Endothelial cell of umbilical vein (primary cell): ENCODE measurements at regions not wholly inside any gene's neighbourhood (a gene's known extent, or its start where the extent isn't known, plus 50 kb on each side); places are given as distances from the start of the nearest gene placed in this dataset.

Experiments used
- BruUV-seq: library from RNA; stranded (reverse); fragments of 400-500 nt; replicated peaks from 2 replicates; lab custom pipeline; 2021; lab: Mats Ljungman, UMichigan
- CTCF ChIA-PET: fragments of 300-600, 350-600 bp; sonication (Branson Sonifier 250); formaldehyde crosslinking; loops from one replicate; lab custom pipeline; 2021; ENCODE audit warnings: antibody characterized with exemption, inconsistent platforms; lab: Charles Lee
- POLR2A ChIA-PET: fragments of 300-600, 350-600 bp; sonication (Branson Sonifier 250); formaldehyde crosslinking; loops from one replicate; lab custom pipeline; 2021; ENCODE audit warnings: antibody characterized with exemption, inconsistent platforms; lab: Charles Lee
- DNase-seq: peaks from one replicate; pipeline ENCODE4 v3.0.0-alpha.2; 2011; ENCODE audit warnings: low read depth, low spot score
- FAIRE-seq: peaks from 2 replicates; lab custom pipeline; 2011; peaks lifted over from hg19 to GRCh38; lab: Jason Lieb, UNC
- H2AFZ ChIP-seq: 2 replicates; pipeline ENCODE4 v1.6.0; 2012; ENCODE audit warnings: low read depth, low read length, control low read depth, inconsistent platforms
- H3K27ac ChIP-seq: 2 replicates; pipeline ENCODE4 v1.5.1; 2011; ENCODE audit warnings: low read depth, mild to moderate bottlenecking, control low read depth, low read length, moderate library complexity; ENCODE audit not compliant: insufficient read depth
- H3K27me3 ChIP-seq, 2 experiments: 2 replicates each; pipeline versions ENCODE4 v1.6.0 to v1.6.1; 2011; ENCODE audit warnings: low read length in 2 of 2, mixed read lengths in 1 of 2; ENCODE audit not compliant: control insufficient read depth in 2 of 2, insufficient read depth in 2 of 2
- H3K36me3 ChIP-seq, 2 experiments: 2 replicates in 1 of 2; 3 replicates in 1 of 2; pipeline ENCODE4 v1.5.1; 2011; ENCODE audit warnings: low read length in 2 of 2, mild to moderate bottlenecking in 1 of 2, moderate library complexity in 1 of 2; ENCODE audit not compliant: control insufficient read depth in 2 of 2, insufficient read depth in 2 of 2; ENCODE audit errors: extremely low read depth in 1 of 2
- H3K4me1 ChIP-seq: 3 replicates; pipeline ENCODE4 v1.5.1; 2011; ENCODE audit warnings: mild to moderate bottlenecking, low read length; ENCODE audit not compliant: control insufficient read depth, insufficient read depth; ENCODE audit errors: extremely low read depth
- H3K4me2 ChIP-seq: 2 replicates; pipeline ENCODE4 v1.6.1; 2011; ENCODE audit warnings: low read length, control low read depth, mixed read lengths; ENCODE audit not compliant: insufficient read depth
- H3K4me3 ChIP-seq, 3 experiments: fragments of 200-600 bp in 1 of 3; sonication (generic), shearing (Covaris generic) in 1 of 3; replicated peaks in 1 of 3; 2 replicates each; pipeline ENCODE4 v1.5.1; 2011 to 2016; ENCODE audit warnings: control low read depth in 3 of 3, low read length in 3 of 3, mild to moderate bottlenecking in 2 of 3, inconsistent platforms in 1 of 3, low read depth in 1 of 3, moderate library complexity in 1 of 3; ENCODE audit not compliant: insufficient read depth in 1 of 3
- H3K79me2 ChIP-seq: 2 replicates; pipeline ENCODE4 v1.6.0; 2012; ENCODE audit warnings: low read length, inconsistent platforms; ENCODE audit not compliant: control insufficient read depth, insufficient read depth
- H3K9ac ChIP-seq: replicated peaks from 2 replicates; pipeline ENCODE3; 2011; ENCODE audit warnings: low read length, control low read depth; ENCODE audit not compliant: insufficient read depth; ENCODE audit errors: extremely low read depth
- H3K9me1 ChIP-seq: replicated peaks from 3 replicates; pipeline ENCODE4 v1.6.0; 2011; ENCODE audit warnings: mild to moderate bottlenecking, low read length; ENCODE audit not compliant: control insufficient read depth, insufficient read depth; ENCODE audit errors: extremely low read depth
- H3K9me3 ChIP-seq: replicated peaks from 2 replicates; pipeline ENCODE4 v1.5.1; 2012; ENCODE audit warnings: low read length, inconsistent platforms; ENCODE audit not compliant: control insufficient read depth, insufficient read depth
- H4K20me1 ChIP-seq: replicated peaks from 2 replicates; pipeline ENCODE3; 2011; ENCODE audit warnings: mild to moderate bottlenecking, low read length; ENCODE audit not compliant: control insufficient read depth, insufficient read depth; ENCODE audit errors: extremely low read depth
- CTCF ChIP-seq, 2 donors: IDR thresholded peaks; 1 replicate in 1 of 2; 2 replicates in 1 of 2; pipeline ENCODE4 v1.5.1; 2011; ENCODE audit warnings: low read length in 2 of 2, mild to moderate bottlenecking in 2 of 2, moderate library complexity in 2 of 2, control low read depth in 1 of 2, inconsistent platforms in 1 of 2, low read depth in 1 of 2; ENCODE audit not compliant: insufficient read depth in 1 of 2; ENCODE audit errors: extremely low read depth in 1 of 2
- EZH2 ChIP-seq: IDR thresholded peaks from 2 replicates; pipeline ENCODE4 v1.6.1; 2012; ENCODE audit warnings: borderline replicate concordance, low read depth, mild to moderate bottlenecking, moderate library complexity, low read length, inconsistent platforms; ENCODE audit not compliant: severe bottlenecking
- FOS ChIP-seq: IDR thresholded peaks from 2 replicates; pipeline ENCODE4 v1.6.1; 2011; ENCODE audit warnings: mild to moderate bottlenecking, low read length, moderate library complexity, borderline replicate concordance; ENCODE audit not compliant: insufficient read depth
- GATA2 ChIP-seq: IDR thresholded peaks from 2 replicates; pipeline ENCODE4 v1.7.0; 2011; ENCODE audit warnings: low read depth, mild to moderate bottlenecking, moderate library complexity, mixed read lengths, low read length; ENCODE audit not compliant: insufficient read length, insufficient read depth
- JUN ChIP-seq: IDR thresholded peaks from 2 replicates; pipeline ENCODE4 v1.6.1; 2011; ENCODE audit warnings: borderline replicate concordance, low read depth; ENCODE audit not compliant: insufficient read length, insufficient read depth
- MAX ChIP-seq: IDR thresholded peaks from 2 replicates; pipeline ENCODE4 v1.6.1; 2011; ENCODE audit not compliant: insufficient read depth, insufficient read length
- MYC ChIP-seq: IDR thresholded peaks from one replicate; pipeline ENCODE4 v1.6.1; 2011; ENCODE audit warnings: mild to moderate bottlenecking, low read depth, low read length
- POLR2A ChIP-seq: IDR thresholded peaks from 2 replicates; pipeline ENCODE4 v1.6.1; 2012; ENCODE audit warnings: low read depth, mild to moderate bottlenecking, control low read depth, low read length
- POLR2AphosphoS5 ChIP-seq: IDR thresholded peaks from 2 replicates; pipeline ENCODE4 v1.6.1; 2012; ENCODE audit warnings: low read depth, mild to moderate bottlenecking, control low read depth, low read length, moderate library complexity; ENCODE audit not compliant: insufficient read depth
- dilution Hi-C: fragments of 300-500 bp; cut with MboI; formaldehyde crosslinking; loops from one replicate; pipeline ENCODE4 v1.15.0; 2019; ENCODE audit warnings: low sequenced_read_pairs; ENCODE audit not compliant: extremely low pct_ligation_motif_present
- intact Hi-C: fragments of 100-400 bp; cut with micrococcal nuclease; formaldehyde crosslinking; loops from one replicate; pipeline ENCODE4 v1.10.0; 2022

GRCh38 chr15:66924889-66925288 lies 140.5 kb upstream of the SMAD3 start:
- no peaks in the 10 kb centered on the region for H3K4me1 ChIP-seq
- ChIA-PET POLR2A (no interaction called here), CTCF (no interaction called here)
- H3K27ac ChIP-seq, result no peak overlapping the region
- dilution Hi-C loops, result loop anchor here (25.0 kb wide), 1 partner anchor 512 kb away; no protein-coding TSS in a partner anchor
- no peak overlapping the region for H3K9ac ChIP-seq
- TF ChIP-seq POLR2AphosphoS5, result no peak
- no peak for TF ChIP-seq FOS
- no peak for TF ChIP-seq CTCF (IDR thresholded peaks at IDR 0.05; ENCODE audit: extremely low read depth in 1 of 2, insufficient read depth in 1 of 2, low read depth in 1 of 2, low read length in 2 of 2)
- TF ChIP-seq EZH2, result no peak
- TF ChIP-seq MYC, result no peak
- TF ChIP-seq JUN, result no peak
- TF ChIP-seq POLR2A, result no peak
- no peak for TF ChIP-seq MAX
- no peak for TF ChIP-seq GATA2
- no TSS peak for BruUV-seq
- H3K79me2 ChIP-seq, result no peaks in the 10 kb centered on the region
- H3K27me3 ChIP-seq, result no peaks in the 10 kb centered on the region
- no peak overlapping the region for H2AFZ ChIP-seq
- no peaks in the 10 kb centered on the region for H3K9me1 ChIP-seq
- H3K4me3 ChIP-seq, result no peak overlapping the region
- DNase-seq (no peak), FAIRE-seq (no peak)
- H3K4me2 ChIP-seq, result no peak overlapping the region
- H3K36me3 ChIP-seq, result no peaks in the 10 kb centered on the region
- H3K9me3 ChIP-seq, result no peaks in the 10 kb centered on the region
- intact Hi-C loops, result no loop called here
- H4K20me1 ChIP-seq, result no peaks in the 10 kb centered on the region
